Gastroesophageal sphincter (tissue), 3 donors: ENCODE measurements at regions not wholly inside any gene's neighbourhood (a gene's known extent, or its start where the extent isn't known, plus 50 kb on each side); places are given as distances from the start of the nearest gene placed in this dataset.
"Not testable (repeated sequence)": the region's sequence is repeated elsewhere in the genome, so short reads cannot be mapped to it uniquely, and the experiment has no call there.

Experiments used
- CTCF ChIP-seq, 4 experiments: fragments of 200-600 bp in 2 of 4; fragments of 450-650 bp in 2 of 4; sonication (generic) in 1 of 4; IDR thresholded peaks; one replicate each; pipeline ENCODE4 v1.5.1; 2017 to 2019; ENCODE audit warnings: antibody characterized with exemption in 4 of 4, mild to moderate bottlenecking in 2 of 4, moderate library complexity in 2 of 4
- POLR2AphosphoS5 ChIP-seq: sonication (generic); formaldehyde crosslinking; IDR thresholded peaks from one replicate; pipeline ENCODE4 v1.6.1; 2017; ENCODE audit warnings: antibody characterized with exemption

GRCh38 chr21:13844574-13844973 is 235.0 kb downstream of the POTED start:
- not testable (repeated sequence) for TF ChIP-seq CTCF (IDR thresholded peaks at IDR 0.05); POLR2AphosphoS5
